Kidney epithelial cell (primary cell): ENCODE measurements at regions not wholly inside any gene's neighbourhood (a gene's known extent, or its start where the extent isn't known, plus 50 kb on each side); places are given as distances from the start of the nearest gene placed in this dataset.

Experiments
- DNase-seq: peaks from one replicate; pipeline ENCODE4 v3.0.0-alpha.2; 2010; ENCODE audit warnings: low read depth
- H3K27me3 ChIP-seq: 2 replicates; pipeline ENCODE4 v1.6.0; 2011; ENCODE audit warnings: low read length; ENCODE audit not compliant: control insufficient read depth, insufficient read depth
- H3K36me3 ChIP-seq: 2 replicates; pipeline ENCODE4 v1.5.1; 2011; ENCODE audit warnings: low read length; ENCODE audit not compliant: control insufficient read depth, insufficient read depth
- H3K4me3 ChIP-seq: 2 replicates; pipeline ENCODE4 v1.5.1; 2011; ENCODE audit warnings: low read depth, mild to moderate bottlenecking, control low read depth, low read length
- TF ChIP-seq, protein P1 (sequence below): IDR thresholded peaks from 2 replicates; pipeline ENCODE4 v1.5.1; 2011; ENCODE audit warnings: mild to moderate bottlenecking, moderate library complexity, low read length, control low read depth, inconsistent platforms; ENCODE audit not compliant: insufficient read depth, poor library complexity, severe bottlenecking

DNA sequence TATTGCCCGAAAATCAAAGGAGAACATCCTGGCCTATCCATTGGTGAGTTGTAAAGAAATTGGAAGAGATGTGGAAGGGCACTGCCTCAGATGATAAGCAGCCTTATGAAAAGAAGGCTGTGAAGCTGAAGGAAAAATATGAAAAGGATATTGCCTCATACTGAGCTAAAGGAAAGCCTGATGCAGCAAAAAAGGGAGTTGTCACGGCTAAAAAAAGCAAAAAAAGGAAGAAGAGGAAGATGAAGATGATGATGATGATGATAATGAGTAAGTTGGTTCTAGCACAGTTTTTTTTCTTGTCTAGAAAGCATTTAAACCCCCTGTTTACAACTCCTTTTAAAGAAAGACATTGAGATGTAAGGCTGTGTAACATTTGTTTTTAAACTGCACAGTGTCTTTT, 59.8 kb upstream of the ZBED3 start:
- H3K36me3 ChIP-seq = no peaks in the 10 kb centered on the region
- TF ChIP-seq, protein P1, sequence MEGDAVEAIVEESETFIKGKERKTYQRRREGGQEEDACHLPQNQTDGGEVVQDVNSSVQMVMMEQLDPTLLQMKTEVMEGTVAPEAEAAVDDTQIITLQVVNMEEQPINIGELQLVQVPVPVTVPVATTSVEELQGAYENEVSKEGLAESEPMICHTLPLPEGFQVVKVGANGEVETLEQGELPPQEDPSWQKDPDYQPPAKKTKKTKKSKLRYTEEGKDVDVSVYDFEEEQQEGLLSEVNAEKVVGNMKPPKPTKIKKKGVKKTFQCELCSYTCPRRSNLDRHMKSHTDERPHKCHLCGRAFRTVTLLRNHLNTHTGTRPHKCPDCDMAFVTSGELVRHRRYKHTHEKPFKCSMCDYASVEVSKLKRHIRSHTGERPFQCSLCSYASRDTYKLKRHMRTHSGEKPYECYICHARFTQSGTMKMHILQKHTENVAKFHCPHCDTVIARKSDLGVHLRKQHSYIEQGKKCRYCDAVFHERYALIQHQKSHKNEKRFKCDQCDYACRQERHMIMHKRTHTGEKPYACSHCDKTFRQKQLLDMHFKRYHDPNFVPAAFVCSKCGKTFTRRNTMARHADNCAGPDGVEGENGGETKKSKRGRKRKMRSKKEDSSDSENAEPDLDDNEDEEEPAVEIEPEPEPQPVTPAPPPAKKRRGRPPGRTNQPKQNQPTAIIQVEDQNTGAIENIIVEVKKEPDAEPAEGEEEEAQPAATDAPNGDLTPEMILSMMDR = no peak
- H3K4me3 ChIP-seq = no peak overlapping the region
- no peaks in the 10 kb centered on the region for H3K27me3 ChIP-seq
- no peak for DNase-seq

DNA sequence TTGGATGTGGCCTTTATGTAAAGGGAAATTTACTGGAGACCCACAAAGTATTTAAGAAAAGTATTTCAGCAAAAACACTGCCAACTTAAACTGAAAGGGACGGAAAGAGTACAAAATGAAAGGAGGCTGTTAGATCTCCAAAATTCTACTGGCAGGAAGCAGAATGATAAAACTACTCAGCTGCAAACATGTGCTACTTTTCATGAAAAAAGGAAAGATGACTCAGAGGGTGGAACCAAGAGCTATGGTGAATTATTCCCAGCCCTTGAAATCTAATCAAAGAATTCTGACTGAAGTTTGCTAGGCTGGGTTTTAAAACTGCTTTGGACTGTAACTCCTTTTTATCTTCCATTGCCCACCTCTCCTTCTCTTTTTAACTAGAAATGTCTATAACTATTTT, 58.6 kb upstream of the ZBED3 start:
- H3K36me3 ChIP-seq = no peaks in the 10 kb centered on the region
- no peak overlapping the region for H3K4me3 ChIP-seq
- no peaks in the 10 kb centered on the region for H3K27me3 ChIP-seq
- no peak for DNase-seq
- TF ChIP-seq, protein P1 = no peak

DNA sequence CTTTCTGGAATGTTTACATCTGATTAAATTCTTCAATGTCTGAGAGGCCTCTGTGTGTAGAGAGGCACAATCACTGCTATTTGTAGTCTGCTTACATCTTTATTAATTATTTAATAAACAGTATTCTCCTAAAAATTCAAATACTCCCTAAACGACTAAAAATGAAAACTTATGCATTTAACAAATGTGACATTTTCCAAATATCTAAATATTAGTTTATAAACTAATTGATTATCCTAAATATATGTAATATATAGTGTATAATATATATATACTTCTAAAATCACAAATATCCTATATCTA, 57.7 kb upstream of the ZBED3 start:
- Histone ChIP-seq H3K4me3 (no peak overlapping the region), H3K36me3 (no peaks in the 10 kb centered on the region), H3K27me3 (no peaks in the 10 kb centered on the region)
- no peak for DNase-seq
- TF ChIP-seq, protein P1 = no peak

DNA sequence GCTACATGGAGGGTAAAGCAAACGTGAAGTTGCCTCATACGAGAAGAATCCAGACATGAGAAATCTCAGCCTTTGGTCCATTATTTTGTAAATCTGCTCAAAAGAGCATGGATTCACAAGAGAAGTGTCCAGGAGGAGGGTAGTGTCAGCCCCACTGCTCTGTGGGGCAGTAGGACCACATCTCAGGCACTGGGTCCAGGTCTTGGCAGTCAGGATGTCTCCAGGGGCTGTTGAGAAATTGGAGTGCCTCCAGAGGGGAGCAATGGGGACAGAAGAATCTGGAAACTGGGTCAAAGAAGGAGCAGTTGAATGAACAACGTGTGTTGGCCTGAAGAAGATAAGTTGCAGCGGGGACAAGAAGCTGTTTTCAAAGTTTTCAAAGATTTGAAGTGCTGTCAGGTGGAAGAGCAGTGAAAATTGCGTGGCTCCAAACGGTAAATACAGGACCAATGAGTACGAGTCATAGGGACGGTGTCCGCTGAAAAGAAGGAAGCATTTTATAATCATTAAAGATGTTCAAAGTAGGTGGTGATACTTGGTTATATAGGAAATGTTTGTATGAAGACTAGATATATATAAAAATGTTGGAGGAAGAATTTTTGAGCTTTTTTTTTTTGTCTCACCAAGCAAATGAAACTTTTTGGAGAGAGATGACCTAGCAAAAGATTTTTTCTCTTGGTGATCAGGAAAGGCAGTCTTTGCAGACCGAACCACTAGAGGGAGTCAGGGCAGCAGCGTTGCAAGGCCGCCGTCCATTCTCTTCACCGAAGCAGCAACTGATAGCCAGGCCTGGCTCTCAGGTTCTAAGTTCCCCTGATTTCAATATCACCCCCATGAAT, 57.1 kb upstream of the ZBED3 start:
- TF ChIP-seq, protein P1 = peak; percentile 95
- Histone ChIP-seq H3K27me3 (no peaks in the 10 kb centered on the region), H3K4me3 (no peak overlapping the region), H3K36me3 (no peaks in the 10 kb centered on the region)
- no peak for DNase-seq

DNA sequence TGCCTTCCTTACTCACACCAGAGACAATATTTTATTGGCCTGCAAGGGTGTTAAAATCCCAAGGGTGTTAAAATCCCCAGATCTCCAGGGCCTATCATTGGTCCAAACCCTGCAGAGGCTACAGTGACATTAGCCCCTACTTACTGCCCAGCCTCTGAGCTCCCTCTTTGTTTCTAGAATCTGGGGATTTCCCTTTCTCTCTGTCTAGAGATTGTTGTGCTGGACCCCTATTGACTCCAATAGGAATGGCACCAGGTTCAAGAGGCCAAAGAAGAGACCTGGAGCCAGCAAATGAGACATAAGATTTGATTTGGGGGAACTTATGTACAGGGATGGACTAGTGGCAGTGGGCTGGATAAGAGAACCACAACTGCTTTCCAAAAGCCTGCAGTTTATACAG, 53.3 kb upstream of the ZBED3 start:
- Histone ChIP-seq H3K27me3 (peaks cover 2% of the 10 kb centered on the region), H3K36me3 (no peaks in the 10 kb centered on the region), H3K4me3 (no peak overlapping the region)
- no peak for DNase-seq
- TF ChIP-seq, protein P1 = no peak

DNA sequence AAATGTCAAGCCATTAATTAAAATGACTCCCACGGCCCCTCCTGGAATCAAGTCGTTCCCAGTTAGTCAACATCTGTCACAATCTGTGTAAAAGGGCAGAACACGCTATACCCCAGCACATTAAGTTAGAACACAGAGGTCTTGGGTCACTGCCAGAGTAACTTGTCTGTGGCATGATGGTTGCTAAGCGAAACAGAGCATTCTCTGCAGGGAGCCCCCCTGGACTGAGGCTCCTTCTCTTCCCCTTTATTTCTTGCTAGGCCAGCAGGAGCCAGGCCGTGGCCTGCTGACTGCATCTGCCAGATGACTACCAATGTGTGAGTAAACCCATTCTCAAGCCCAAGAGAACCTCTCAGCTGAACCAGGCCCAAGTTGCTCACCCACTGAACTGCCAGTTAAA, 51.9 kb upstream of the ZBED3 start:
- H3K27me3 ChIP-seq = peaks cover 2% of the 10 kb centered on the region
- DNase-seq = peak; percentile 16
- H3K4me3 ChIP-seq = no peak overlapping the region
- TF ChIP-seq, protein P1 = no peak
- H3K36me3 ChIP-seq = no peaks in the 10 kb centered on the region
